ENCODE measurements at regions not wholly inside any gene's neighbourhood (a gene's known extent, or its start where the extent isn't known, plus 50 kb on each side); places are given as distances from the start of the nearest gene placed in this dataset.

DNA sequence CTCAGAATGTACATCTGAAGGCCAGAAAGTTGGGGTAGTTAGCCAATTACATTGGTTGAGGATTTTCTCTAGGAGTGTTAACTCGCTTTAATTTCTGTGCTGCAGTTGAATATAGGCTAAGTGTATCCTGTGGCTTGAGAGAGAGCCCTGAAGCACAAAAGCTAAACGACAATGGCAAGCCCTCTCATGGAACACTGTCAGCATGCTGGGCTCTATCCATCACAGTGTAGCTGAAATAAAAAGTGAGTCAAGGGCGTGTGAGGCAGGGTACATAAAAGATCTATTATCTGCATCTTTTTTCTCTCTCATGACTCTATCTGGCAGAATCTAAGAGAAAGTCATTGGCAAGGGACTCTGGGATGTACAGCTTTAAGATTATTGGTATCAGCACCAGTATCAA lies 254.2 kb upstream of the GRIA1 start:
- intact Hi-C loops (cut with micrococcal nuclease): no loop called here
- Histone ChIP-seq H3K36me3 (ENCODE audit: low read depth, low read length) (no peaks in the 10 kb centered on the region), H3K9me2 (replicated peaks; ENCODE audit: low read length) (no peaks in the 10 kb centered on the region), H3F3A (ENCODE audit: low read length, unreplicated experiment) (no peaks in the 10 kb centered on the region), H2AFZ (ENCODE audit: low read length) (no peak overlapping the region), H4K20me1 (ENCODE audit: low read length) (no peaks in the 10 kb centered on the region), H3K9ac (ENCODE audit: low read length) (no peak overlapping the region), H3K79me2 (ENCODE audit: low read length) (no peaks in the 10 kb centered on the region), H3K27ac (ENCODE audit: low read length) (no peak overlapping the region), H3K4me3 (ENCODE audit: low read length) (no peak overlapping the region), H3K27me3 (ENCODE audit: low read length) (no peaks in the 10 kb centered on the region), H3K4me1 (ENCODE audit: insufficient read depth, low read length) (no peaks in the 10 kb centered on the region), H3K4me2 (ENCODE audit: low read length) (no peak overlapping the region), H3K9me3 (ENCODE audit: low read length) (peaks cover 7% of the 10 kb centered on the region)
- ChIA-PET POLR2A (ENCODE audit: unreplicated experiment) (no interaction called here), CTCF (no interaction called here)
- ATAC-seq (no peak), DNase-seq (no peak)
- no TSS peak for BruUV-seq (replicated peaks)
- TF ChIP-seq, protein P1, sequence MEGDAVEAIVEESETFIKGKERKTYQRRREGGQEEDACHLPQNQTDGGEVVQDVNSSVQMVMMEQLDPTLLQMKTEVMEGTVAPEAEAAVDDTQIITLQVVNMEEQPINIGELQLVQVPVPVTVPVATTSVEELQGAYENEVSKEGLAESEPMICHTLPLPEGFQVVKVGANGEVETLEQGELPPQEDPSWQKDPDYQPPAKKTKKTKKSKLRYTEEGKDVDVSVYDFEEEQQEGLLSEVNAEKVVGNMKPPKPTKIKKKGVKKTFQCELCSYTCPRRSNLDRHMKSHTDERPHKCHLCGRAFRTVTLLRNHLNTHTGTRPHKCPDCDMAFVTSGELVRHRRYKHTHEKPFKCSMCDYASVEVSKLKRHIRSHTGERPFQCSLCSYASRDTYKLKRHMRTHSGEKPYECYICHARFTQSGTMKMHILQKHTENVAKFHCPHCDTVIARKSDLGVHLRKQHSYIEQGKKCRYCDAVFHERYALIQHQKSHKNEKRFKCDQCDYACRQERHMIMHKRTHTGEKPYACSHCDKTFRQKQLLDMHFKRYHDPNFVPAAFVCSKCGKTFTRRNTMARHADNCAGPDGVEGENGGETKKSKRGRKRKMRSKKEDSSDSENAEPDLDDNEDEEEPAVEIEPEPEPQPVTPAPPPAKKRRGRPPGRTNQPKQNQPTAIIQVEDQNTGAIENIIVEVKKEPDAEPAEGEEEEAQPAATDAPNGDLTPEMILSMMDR (conservative IDR thresholded peaks at IDR 0.05; ENCODE audit: low read depth, low read length): no peak
- TF ChIP-seq EZH2 (IDR thresholded peaks at IDR 0.05; ENCODE audit: low read length, unreplicated experiment) (no peak), EZH2phosphoT487 (IDR thresholded peaks at IDR 0.05; ENCODE audit: borderline replicate concordance, low read length) (no peak)

DNA sequence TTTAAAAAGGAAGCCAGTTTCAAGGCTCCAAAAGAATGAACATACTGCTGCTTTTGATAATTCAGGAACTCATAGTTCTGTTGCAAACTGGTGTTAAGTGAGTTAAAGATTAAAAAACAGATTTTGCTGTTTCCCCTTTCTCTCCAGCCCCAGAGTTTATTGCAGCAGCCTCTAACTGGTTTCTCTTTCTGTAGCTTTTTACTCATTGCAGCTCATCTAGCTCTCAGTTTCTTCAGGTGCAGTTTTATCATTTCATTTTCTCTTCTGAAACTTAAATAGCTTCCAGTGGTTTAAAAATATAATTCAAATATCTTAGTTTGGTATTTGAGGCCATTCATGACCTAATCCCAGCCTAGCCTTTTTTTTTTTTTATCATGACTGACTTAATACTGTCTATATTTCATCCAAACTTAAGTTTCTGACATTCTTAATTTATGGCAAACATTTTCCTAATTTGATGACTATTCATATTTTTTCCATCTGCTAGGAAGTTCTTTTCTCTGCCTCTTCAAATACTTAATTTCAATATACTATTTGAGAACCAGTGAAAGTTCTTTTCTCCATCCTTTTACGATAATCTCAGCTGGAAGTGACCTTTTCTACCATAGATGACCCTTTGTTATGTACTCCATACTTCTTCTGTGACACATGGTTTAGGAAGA lies 252.7 kb upstream of the GRIA1 start:
- no peak for DNase-seq
- CTCF ChIA-PET: no interaction called here

DNA sequence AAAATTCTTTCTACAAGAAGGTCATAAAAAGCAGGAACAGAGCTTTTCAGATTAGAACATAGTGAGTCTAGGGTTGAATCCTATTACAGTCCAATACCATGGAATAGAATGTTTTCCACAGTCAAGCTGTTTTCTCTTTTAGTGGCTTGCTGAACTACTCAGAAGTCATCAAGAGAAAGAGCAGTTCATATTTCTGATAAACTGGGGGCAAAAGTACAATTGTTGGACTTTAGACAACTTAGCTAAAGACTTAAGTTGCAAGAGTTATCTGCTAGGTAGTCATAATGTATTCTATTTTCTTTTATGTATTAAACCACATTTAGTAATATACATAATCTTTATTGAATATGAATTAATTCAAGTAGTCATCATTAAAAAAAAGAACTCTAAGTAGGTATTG lies 233.1 kb upstream of the GRIA1 start:
- Histone ChIP-seq H3K4me1 (ENCODE audit: insufficient read depth, low read length) (no peaks in the 10 kb centered on the region), H2AFZ (ENCODE audit: low read length) (no peak overlapping the region), H3K27me3 (ENCODE audit: low read length) (no peaks in the 10 kb centered on the region), H3K4me2 (ENCODE audit: low read length) (no peak overlapping the region), H3K9me3 (ENCODE audit: low read length) (no peaks in the 10 kb centered on the region), H4K20me1 (ENCODE audit: low read length) (no peaks in the 10 kb centered on the region), H3F3A (ENCODE audit: low read length, unreplicated experiment) (no peaks in the 10 kb centered on the region), H3K79me2 (ENCODE audit: low read length) (no peaks in the 10 kb centered on the region), H3K36me3 (ENCODE audit: low read depth, low read length) (no peaks in the 10 kb centered on the region), H3K9ac (ENCODE audit: low read length) (no peak overlapping the region), H3K9me2 (replicated peaks; ENCODE audit: low read length) (no peaks in the 10 kb centered on the region), H3K4me3 (ENCODE audit: low read length) (no peak overlapping the region), H3K27ac (ENCODE audit: low read length) (no peak overlapping the region)
- intact Hi-C loops (cut with micrococcal nuclease): no loop called here
- ATAC-seq (no peak), DNase-seq (no peak)
- no TSS peak for BruUV-seq (replicated peaks)
- TF ChIP-seq EZH2phosphoT487 (IDR thresholded peaks at IDR 0.05; ENCODE audit: borderline replicate concordance, low read length) (no peak), EZH2 (IDR thresholded peaks at IDR 0.05; ENCODE audit: low read length, unreplicated experiment) (no peak)
- TF ChIP-seq, protein P1 (conservative IDR thresholded peaks at IDR 0.05; ENCODE audit: low read depth, low read length): no peak
- POLR2A ChIA-PET (ENCODE audit: unreplicated experiment): no interaction called here
- CTCF ChIA-PET: no interaction called here

More for the DNA sequence above, 252.7 kb upstream of the GRIA1 start:
- intact Hi-C loops (cut with micrococcal nuclease): no loop called here
- H3K4me3 ChIP-seq (ENCODE audit: low read length): no peak overlapping the region
- peaks cover 7% of the 10 kb centered on the region for H3K9me3 ChIP-seq (ENCODE audit: low read length)
- no peaks in the 10 kb centered on the region for H3K27me3 ChIP-seq (ENCODE audit: low read length)
- no peak overlapping the region for H3K4me2 ChIP-seq (ENCODE audit: low read length)
- no peaks in the 10 kb centered on the region for H3K79me2 ChIP-seq (ENCODE audit: low read length)
- no peaks in the 10 kb centered on the region for H3K4me1 ChIP-seq (ENCODE audit: insufficient read depth, low read length)
- no peaks in the 10 kb centered on the region for H3F3A ChIP-seq (ENCODE audit: low read length, unreplicated experiment)
- H3K9ac ChIP-seq (ENCODE audit: low read length): no peak overlapping the region
- POLR2A ChIA-PET (ENCODE audit: unreplicated experiment): no interaction called here
- H3K36me3 ChIP-seq (ENCODE audit: low read depth, low read length): no peaks in the 10 kb centered on the region
- H3K27ac ChIP-seq (ENCODE audit: low read length): no peak overlapping the region
- no peak for ATAC-seq
- BruUV-seq (replicated peaks): no TSS peak
- H4K20me1 ChIP-seq (ENCODE audit: low read length): no peaks in the 10 kb centered on the region
- H3K9me2 ChIP-seq (replicated peaks; ENCODE audit: low read length): no peaks in the 10 kb centered on the region
- no peak overlapping the region for H2AFZ ChIP-seq (ENCODE audit: low read length)
- TF ChIP-seq, protein P1 (conservative IDR thresholded peaks at IDR 0.05; ENCODE audit: low read depth, low read length): no peak
- TF ChIP-seq EZH2phosphoT487 (IDR thresholded peaks at IDR 0.05; ENCODE audit: borderline replicate concordance, low read length) (no peak), EZH2 (IDR thresholded peaks at IDR 0.05; ENCODE audit: low read length, unreplicated experiment) (no peak)
